ENCODE measurements at regions not wholly inside any gene's neighbourhood (a gene's known extent, or its start where the extent isn't known, plus 50 kb on each side); places are given as distances from the start of the nearest gene placed in this dataset.
A peak's percentile ranks its signal among the peaks of the same experiment; 100 is the strongest.
"Not testable (repeated sequence)": the region's sequence is repeated elsewhere in the genome, so short reads cannot be mapped to it uniquely, and the experiment has no call there.

DNA sequence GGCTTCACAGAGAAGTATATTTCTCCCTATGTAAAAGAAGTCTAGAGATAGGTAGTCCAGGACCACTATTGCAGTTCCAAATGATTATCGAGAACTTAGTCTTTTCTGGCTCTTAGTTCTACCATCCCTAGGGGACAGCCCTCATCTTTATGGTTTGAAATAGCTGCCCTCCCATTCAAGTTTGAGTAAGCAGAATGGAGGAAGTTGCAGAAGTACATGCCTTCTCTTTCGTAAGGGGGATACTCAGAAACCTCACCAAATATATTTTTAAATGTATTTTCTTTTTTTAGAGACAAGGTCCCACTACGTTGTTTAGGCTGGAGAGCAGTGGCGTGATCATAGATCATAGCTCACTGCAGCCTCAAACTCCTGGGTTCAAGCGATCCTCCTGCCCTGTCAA is 236.8 kb upstream of the RREB1 start:
- in situ Hi-C loops (cut with HindIII; ENCODE audit: low pct_unique_long_range_greater_than_20kb, low sequenced_read_pairs), result no loop called here
- DNase-seq (ENCODE audit: low read depth), result no peak

DNA sequence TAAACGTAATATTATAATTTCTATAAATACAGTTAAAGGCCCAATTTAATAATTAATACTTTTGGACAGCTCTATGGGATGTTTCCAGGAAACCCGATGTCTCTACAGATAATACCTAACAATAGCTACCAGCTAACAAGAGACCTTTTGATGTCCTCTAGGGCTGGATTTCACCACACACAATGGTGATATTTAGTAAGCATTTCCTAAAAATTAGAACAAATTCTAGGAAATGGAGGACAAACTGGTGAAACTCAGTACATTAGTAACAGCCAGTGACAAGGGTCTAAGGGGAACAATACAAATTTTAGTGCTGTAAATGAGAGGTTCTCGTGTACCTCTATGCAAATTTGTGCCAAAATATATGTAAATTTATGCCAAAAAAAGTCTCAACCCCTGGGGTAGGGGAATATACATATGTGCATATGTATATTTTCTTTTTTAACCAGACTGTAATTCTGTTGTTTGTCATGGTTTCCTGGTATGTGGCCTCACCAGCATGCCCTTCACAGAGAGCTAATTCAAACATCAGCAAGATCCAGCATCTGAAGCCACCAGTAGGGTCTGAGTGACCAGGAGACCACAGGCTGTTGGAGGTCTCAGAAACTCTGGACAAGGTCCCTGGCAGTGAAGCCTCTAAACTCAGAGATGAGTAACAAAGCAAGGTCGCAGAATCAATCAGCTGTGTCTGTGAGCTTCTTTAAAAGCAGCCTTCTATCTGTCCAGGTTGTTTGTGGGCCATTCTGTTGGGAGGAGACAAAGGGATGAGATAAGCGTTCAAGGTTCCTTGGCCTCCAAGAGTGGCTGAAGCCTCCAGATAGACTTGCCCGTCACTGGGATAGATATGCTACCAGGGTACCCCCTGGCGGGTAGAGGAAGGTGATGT is 235.1 kb upstream of the RREB1 start:
- DNase-seq (ENCODE audit: low read depth), result no peak
- in situ Hi-C loops (cut with HindIII; ENCODE audit: low pct_unique_long_range_greater_than_20kb, low sequenced_read_pairs), result no loop called here

DNA sequence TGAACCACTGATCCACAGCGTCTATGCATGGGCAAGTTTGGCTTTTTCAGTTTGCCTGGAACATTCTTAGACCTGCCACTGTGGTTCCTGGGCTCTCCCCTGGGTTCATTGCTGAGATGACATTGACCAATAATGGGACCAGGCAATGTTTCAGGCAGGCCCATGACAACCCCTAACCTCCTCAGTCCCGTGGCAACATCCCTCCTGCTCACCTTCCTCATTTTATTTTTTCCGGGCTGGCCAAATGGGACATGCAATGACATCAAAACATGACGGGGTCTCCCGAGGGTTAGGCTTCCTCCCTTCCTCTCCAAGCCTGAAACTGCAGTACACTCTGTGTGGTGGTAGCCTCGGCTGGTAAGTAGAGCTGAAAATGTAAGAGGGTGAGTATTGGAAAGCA is 234.0 kb upstream of the RREB1 start:
- in situ Hi-C loops (cut with HindIII; ENCODE audit: low pct_unique_long_range_greater_than_20kb, low sequenced_read_pairs), result no loop called here
- no peak for DNase-seq (ENCODE audit: low read depth)

DNA sequence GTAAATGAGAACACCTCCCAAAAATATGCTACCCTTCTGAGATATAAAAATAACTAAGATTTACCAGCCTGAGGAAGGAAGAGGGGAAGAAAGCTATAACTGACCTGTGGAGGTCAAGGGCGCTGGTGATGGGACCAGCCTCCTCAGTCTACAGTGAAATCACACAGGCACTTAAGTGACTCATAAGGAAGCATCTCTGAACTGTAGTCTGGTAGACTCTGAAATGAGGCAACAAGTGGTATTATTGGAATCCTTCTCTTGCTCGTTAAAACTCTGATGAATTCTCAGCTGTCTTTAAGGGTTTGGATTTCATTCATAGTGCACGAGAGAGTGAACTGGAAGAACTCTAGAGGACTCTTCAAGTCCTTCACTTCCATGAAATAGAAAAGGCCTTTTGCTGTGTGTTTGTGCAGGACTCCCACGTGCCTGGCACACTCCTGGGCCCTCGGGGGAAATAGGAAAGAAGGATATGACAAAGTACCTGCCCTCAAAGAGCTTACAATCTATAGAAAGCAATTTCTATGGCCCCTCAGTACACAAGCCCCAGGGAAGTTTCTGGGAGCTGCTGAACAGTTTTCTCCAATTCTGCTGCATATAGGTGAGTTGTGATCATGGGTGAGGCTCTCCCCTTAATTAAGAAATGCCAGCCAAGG is 231.8 kb upstream of the RREB1 start:
- in situ Hi-C loops (cut with HindIII; ENCODE audit: low pct_unique_long_range_greater_than_20kb, low sequenced_read_pairs), result no loop called here
- DNase-seq (ENCODE audit: low read depth), result peak; percentile 26

DNA sequence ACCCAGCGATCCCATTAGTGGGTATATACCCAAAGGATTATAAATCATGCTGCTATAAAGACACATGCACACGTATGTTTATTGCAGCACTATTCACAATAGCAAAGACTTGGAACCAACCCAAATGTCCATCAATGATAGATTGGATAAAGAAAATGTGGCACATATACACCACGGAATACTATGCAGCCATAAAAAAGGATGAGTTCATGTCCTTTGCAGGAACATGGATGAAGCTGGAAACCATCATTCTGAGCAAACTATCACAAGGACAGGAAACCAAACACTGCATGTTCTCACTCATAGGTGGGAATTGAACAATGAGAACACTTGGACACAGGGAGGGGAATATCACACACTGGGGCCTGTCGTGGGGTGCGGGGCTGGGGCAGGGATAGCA is 230.0 kb upstream of the RREB1 start:
- in situ Hi-C loops (cut with HindIII; ENCODE audit: low pct_unique_long_range_greater_than_20kb, low sequenced_read_pairs), result not testable (repeated sequence)

DNA sequence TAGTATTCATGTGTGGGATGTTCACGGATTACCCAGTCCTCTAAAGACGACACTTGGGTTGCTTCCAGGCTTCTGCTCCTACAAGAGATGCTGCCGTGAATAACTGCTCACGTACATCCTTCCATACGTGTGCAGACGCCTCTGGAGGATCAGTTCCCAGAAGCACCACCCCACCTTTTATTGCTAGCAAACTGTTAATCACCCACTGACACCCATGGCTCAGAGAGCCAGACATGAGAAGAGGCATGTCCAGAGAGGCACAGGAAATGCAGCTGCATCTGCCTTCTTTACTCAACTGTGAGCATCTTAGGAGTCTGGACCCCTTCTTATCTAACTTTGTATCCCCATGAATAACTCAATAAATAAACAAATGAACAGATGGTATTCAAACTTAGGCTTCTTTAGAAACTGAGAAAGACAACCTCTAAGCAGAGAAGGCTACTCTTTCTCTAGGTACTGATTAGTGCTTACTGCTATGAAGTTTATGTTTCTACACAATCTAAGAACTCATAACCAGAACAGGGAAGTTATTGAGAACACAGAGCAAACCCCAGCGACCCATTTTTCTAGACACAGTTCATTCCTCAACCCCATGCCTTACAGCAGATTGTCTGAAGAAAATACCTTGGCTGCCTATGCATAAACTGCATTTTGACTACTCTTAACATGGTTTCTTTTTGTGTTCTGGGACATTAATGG is 228.7 kb upstream of the RREB1 start:
- in situ Hi-C loops (cut with HindIII; ENCODE audit: low pct_unique_long_range_greater_than_20kb, low sequenced_read_pairs), result no loop called here

More for the DNA sequence above, 230.0 kb upstream of the RREB1 start:
- not testable (repeated sequence) for DNase-seq (ENCODE audit: low read depth)

DNA sequence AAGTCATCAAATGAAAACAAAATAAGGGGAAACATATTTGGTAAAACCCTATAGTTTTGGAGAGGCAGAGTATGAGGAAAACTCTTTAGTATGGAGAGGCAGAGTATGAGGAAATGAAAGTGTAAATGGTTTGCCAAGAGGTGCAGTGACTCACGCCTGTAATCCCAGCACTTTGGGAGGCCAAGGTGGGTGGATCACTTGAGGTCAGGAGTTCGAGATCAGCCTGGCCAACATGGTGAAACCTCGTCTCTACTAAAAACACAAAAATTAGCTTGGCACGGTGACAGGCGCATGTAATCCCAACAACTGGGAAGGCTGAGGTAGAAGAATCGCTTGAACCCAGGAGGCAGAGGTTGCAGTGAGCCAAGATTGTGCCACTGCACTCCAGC is 228.2 kb upstream of the RREB1 start:
- DNase-seq (ENCODE audit: low read depth); in situ Hi-C loops (cut with HindIII; ENCODE audit: low pct_unique_long_range_greater_than_20kb, low sequenced_read_pairs): not testable (repeated sequence)

More for the DNA sequence above, 228.7 kb upstream of the RREB1 start:
- no peak for DNase-seq (ENCODE audit: low read depth)

DNA sequence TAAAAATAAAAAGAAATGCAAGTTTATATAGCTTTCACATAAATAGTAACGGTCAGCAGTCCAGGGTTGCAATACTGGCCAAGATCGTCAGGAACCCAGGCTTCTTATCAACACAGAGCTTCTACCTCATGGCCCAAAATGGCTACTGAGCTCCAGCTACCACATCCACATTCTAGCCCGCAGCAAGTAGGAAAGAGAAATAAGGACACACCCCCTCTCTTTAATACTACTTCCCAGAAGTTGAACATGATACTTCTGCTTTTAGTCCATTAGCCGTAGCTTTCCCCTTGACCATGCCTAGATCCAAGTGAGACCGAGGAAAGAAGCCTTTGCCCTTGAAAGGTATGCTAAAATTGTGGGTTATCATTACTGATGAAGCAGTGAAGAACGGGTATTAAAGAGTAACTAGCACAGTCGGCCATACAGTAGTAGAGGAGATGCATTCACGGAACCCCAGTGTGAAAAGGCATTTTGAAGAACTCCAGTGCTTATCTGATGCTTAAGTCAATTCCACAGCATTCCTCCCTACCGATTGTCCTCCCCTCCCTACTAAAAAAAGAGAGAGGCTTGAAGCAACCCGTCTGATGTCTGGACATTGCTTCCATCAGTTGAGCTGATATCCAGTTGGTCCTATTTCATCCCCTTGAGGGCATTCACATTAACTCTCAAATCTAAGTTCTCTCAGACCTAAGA is 226.9 kb upstream of the RREB1 start:
- in situ Hi-C loops (cut with HindIII; ENCODE audit: low pct_unique_long_range_greater_than_20kb, low sequenced_read_pairs), result no loop called here
- DNase-seq (ENCODE audit: low read depth), result no peak

DNA sequence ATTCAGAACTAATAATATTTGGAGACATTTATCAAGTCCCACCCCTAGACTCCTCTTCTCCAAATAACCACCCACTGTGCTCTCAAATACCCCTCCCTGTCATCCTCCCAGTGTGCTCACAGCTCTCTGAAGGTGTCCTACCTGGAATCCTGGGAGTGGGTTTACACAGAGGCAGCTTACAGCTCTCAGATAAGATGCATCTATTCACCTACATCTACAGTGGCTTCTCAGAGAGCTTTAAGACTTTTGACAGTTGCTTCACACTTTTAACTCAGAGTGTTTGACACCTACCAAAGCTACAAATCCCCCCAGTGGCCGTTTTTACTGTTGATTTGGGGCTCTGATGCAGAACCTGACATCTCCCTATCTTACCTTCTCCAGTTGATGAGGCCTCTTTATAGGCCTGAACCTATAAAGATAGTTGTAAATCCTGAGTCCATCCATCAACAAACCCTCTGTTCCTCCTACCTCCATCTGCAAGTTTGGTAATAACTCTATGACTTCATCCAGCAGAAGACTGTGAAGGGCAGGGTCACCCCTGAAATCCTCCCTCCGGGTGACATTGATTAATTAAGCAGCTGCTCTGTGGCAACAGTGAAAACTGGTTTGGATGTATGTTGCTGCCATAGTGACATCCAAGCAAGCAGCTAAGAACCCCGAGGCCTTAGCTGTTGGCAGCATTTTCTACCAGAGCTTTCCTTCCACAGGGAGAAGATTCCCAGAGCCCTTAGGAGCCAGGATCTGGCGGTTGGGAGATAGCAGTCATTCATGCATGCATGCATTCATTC is 226.1 kb upstream of the RREB1 start:
- DNase-seq (ENCODE audit: low read depth), result no peak
- in situ Hi-C loops (cut with HindIII; ENCODE audit: low pct_unique_long_range_greater_than_20kb, low sequenced_read_pairs), result no loop called here

DNA sequence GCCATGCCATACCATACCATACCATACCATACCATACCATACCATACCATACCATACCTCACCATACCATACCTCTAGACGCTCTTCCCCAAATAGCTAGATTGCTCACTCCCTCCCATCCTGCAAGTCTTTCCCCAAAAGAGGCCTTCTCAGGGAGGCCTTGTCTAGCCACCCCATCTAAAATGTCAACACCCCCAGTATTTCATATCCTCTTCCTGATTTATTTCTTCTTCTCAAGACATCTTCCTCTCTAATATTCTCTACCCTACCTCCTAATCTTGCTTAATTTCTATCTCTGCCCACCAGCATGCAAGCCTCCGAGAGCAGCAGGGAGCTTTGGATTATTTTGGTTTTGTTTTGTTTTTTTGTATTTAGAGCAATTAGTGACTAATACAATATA is 225.2 kb upstream of the RREB1 start:
- in situ Hi-C loops (cut with HindIII; ENCODE audit: low pct_unique_long_range_greater_than_20kb, low sequenced_read_pairs), result no loop called here
- DNase-seq (ENCODE audit: low read depth), result no peak

DNA sequence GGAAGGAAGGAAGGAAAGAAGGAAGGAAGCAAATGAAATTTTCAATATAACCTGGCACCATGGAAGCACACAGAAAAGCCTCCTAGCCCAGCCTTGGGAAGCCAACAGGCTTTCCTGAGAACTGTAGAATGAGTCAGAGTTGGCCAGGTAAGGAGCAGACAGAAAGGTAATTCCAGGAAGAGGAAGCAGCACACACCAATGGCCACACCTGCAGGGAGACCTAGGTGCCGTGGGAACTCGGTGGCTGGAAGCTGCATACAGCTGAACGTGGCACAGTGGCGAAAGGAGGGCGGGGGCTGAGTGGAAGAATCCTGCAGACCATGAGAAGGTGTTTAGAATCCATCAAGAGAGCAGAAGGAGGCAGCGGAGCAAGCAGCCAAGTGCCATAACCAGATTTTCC is 224.8 kb upstream of the RREB1 start:
- no peak for DNase-seq (ENCODE audit: low read depth)
- in situ Hi-C loops (cut with HindIII; ENCODE audit: low pct_unique_long_range_greater_than_20kb, low sequenced_read_pairs), result no loop called here

DNA sequence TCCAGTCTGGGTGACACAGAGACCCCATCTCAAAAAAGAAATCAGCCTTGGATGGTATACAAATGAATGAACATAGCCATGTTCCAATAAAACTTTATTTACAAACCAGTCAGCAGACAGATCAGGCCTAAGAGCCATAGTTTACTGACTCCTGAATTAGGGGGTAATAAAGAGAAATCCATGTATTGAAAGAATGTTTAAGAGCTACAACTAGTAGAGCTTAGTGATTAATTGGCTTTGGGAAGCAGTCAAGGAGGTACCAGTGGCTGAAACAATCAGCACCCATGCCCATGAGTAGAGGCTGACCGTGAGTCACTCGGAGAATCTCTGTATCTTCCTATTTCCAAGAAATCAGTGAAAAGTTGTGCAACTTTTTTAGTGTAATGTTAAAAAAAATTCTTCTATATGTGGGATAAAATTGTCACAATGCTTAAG is 223.6 kb upstream of the RREB1 start:
- in situ Hi-C loops (cut with HindIII; ENCODE audit: low pct_unique_long_range_greater_than_20kb, low sequenced_read_pairs), result no loop called here

DNA sequence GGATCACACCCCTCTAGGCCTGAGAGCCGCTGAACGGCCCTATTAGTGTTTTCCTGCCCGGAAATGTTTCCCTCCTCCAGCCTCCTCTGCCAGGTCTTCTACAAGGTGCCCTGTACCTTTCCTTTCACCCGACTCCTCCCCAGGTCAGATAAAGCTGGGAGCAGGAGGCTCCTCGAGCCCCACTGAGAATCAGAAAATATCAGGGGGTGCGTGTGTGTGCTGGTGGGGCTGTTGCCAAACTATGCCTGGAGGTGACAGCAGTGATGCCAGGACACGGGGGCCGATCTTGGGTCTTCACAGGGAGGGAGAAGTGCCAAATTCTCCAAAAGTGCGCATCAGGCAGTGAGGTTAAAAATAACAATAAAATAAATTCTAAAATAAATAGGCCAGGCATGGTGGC is 222.8 kb upstream of the RREB1 start:
- no peak for DNase-seq (ENCODE audit: low read depth)
- in situ Hi-C loops (cut with HindIII; ENCODE audit: low pct_unique_long_range_greater_than_20kb, low sequenced_read_pairs), result no loop called here

More for the DNA sequence above, 223.6 kb upstream of the RREB1 start:
- no peak for DNase-seq (ENCODE audit: low read depth)

DNA sequence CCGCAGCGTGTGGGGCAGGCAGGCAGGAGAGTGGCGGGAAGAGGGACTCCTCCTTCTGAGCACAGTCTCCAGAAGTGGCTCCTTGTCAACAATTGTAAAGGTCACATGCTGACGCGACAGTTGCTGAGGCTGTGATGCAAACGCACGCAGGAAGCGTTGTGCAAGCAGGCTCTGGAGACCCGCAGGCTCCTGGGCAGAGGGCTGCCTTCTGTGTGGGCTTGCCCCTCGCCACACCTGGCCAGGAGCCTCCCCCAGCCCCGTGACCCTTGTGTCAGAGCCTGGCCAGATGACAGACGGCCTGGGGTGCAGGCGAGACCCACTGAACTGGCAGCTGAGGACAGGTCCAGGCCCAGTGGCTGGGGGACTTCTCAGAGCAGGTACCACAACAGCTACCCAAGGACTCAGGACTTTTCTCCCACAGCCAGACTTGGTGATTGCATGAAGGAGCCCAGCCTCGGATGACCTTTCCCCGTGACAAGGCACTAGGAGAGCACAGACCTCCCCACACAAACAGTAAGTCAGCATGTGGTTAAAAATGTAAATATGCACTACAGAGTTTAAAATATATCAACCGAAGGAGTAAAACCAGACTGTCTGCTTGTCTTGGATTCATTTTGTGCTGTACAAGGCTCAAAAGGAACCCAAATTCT is 222.1 kb upstream of the RREB1 start:
- in situ Hi-C loops (cut with HindIII; ENCODE audit: low pct_unique_long_range_greater_than_20kb, low sequenced_read_pairs), result no loop called here
- no peak for DNase-seq (ENCODE audit: low read depth)

DNA sequence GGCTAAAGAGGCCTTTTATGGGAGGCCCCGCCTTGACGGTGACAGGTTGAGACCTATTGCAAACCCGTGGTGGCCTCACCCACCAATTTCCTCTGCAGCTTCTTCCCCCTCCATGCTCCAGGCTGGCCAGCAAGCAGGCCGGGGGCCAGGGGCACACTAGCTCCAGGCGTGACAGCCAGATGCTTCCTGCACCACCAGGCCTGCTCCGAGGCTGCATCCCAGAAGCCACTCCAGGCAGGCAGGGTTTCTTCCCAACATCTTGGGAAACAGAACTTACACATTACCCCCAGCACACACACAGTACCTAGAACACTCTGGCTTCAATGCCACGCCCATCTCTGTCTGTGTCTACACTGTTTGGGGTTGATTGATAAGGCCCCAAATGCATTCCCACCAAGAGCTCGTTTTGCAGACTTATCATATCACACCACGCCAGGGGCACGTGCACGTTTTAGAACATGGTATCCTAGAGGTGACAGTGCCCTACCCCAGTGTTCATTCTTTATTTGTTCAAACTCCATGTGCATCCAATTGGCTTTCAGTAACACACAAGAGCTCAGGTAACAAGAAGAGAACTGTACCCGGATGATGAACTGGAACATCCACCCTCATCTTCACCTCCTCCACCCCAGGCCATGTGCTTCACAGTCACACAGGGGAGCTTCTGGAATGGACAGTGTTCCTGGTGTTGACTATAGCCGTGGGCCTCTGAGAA is 221.4 kb upstream of the RREB1 start:
- in situ Hi-C loops (cut with HindIII; ENCODE audit: low pct_unique_long_range_greater_than_20kb, low sequenced_read_pairs), result no loop called here
- no peak for DNase-seq (ENCODE audit: low read depth)

DNA sequence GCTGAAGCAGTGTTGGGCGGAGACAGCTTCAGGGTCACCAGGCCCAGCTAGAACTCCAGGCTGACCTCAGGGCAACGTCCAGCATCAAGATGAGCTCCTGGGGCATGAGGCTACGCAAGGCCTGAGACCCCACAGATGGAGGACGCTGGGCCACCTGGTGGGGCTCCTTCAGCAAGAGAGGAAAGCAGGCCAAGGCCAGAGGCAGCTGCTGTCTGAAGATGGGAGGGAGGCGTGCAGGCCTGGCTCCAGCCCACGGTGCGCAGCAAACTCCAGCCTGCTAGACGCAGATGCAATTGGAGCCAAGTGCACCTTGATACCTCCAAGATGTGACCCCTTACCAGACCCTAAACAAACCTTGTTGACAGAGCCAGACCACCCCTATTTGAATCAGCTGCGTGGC is 220.9 kb upstream of the RREB1 start:
- in situ Hi-C loops (cut with HindIII; ENCODE audit: low pct_unique_long_range_greater_than_20kb, low sequenced_read_pairs), result no loop called here
- DNase-seq (ENCODE audit: low read depth), result no peak

DNA sequence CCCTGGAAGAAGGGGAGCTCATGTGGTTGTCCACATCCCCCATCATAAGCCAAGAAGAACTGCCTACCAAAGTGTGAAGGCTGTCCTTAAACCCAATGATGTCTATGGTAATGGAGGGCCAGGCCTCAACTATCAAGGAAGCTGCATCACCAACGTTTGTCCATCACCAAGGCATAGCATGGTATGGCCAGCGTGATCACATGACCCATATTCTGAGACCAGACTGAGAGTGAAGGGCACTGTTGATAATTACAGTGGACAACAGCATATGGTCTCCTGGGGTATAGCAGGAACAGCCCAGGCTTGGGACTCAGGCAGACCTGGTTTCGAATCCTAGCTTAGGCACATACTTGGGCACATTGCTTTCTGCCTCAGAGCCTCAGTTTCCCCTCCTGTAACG is 218.2 kb upstream of the RREB1 start:
- in situ Hi-C loops (cut with HindIII; ENCODE audit: low pct_unique_long_range_greater_than_20kb, low sequenced_read_pairs), result no loop called here

More for the DNA sequence above, 218.2 kb upstream of the RREB1 start:
- DNase-seq (ENCODE audit: low read depth), result no peak
